ENCODE measurements at regions not wholly inside any gene's neighbourhood (a gene's known extent, or its start where the extent isn't known, plus 50 kb on each side); places are given as distances from the start of the nearest gene placed in this dataset.

DNA sequence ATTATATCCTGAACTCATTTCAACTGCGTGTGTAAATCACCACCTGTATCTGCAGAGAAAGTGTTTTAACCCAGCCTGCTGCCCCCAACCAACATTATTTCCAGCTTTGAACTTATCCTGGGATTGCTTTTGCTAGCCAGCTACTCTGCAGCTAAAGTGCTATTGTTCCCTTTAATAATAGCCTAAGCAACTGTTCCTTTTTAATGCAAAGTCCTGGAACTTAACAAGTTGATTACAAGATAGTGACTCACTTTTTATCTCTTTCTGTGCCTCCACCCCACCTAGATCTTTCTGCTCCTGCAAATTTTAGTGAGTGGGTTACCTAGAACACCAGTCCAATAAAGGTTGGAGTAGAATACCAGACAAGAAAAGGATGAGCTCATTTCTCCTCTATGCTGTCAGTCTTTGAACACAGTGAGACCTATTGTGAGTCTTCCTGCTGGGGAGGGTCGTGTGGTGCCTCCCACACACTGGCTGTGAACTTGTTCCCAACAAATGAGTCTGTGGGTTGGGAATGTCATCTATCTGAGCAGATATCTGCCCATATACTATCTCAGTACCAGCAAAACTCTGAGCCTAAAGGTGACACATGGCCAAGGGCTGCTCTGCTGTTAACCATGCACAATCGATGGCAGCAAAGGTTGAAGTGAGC is 137.7 kb downstream of the FAM204A start:
- H4K20me1 ChIP-seq (ENCODE audit: control insufficient read depth, extremely low read depth, insufficient read depth, low read length) = no peaks in the 10 kb centered on the region
- no peak overlapping the region for H3K4me3 ChIP-seq (ENCODE audit: control insufficient read depth in 2 of 3, extremely low read depth in 1 of 3, insufficient read depth in 2 of 3, low read depth in 1 of 3, low read length in 3 of 3)
- H3K4me2 ChIP-seq (ENCODE audit: control insufficient read depth, extremely low read depth, insufficient read depth, low read depth, low read length) = no peak overlapping the region
- TF ChIP-seq, protein P1, sequence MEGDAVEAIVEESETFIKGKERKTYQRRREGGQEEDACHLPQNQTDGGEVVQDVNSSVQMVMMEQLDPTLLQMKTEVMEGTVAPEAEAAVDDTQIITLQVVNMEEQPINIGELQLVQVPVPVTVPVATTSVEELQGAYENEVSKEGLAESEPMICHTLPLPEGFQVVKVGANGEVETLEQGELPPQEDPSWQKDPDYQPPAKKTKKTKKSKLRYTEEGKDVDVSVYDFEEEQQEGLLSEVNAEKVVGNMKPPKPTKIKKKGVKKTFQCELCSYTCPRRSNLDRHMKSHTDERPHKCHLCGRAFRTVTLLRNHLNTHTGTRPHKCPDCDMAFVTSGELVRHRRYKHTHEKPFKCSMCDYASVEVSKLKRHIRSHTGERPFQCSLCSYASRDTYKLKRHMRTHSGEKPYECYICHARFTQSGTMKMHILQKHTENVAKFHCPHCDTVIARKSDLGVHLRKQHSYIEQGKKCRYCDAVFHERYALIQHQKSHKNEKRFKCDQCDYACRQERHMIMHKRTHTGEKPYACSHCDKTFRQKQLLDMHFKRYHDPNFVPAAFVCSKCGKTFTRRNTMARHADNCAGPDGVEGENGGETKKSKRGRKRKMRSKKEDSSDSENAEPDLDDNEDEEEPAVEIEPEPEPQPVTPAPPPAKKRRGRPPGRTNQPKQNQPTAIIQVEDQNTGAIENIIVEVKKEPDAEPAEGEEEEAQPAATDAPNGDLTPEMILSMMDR (optimal IDR thresholded peaks at IDR 0.05 in 1 of 3, IDR thresholded peaks at IDR 0.05 in 1 of 3, conservative IDR thresholded peaks at IDR 0.05 in 1 of 3; ENCODE audit: extremely low read depth in 1 of 3, insufficient read depth in 2 of 3, low read length in 3 of 3) = no peak
- no peak for TF ChIP-seq EZH2 (IDR thresholded peaks at IDR 0.05; ENCODE audit: low read length)
- no peak overlapping the region for H2AFZ ChIP-seq (ENCODE audit: control insufficient read depth, low read length)
- DNase-seq (ENCODE audit: low read depth, low spot score) (no peak), FAIRE-seq (no peak)
- H3K27me3 ChIP-seq (ENCODE audit: control insufficient read depth, extremely low read depth, insufficient read depth, low read length) = no peaks in the 10 kb centered on the region
- H3K79me2 ChIP-seq (ENCODE audit: control insufficient read depth, insufficient read depth, low read length) = no peaks in the 10 kb centered on the region
- no peaks in the 10 kb centered on the region for H3K9me1 ChIP-seq (ENCODE audit: control insufficient read depth, extremely low read depth, insufficient read depth, low read length)
- H3K9me3 ChIP-seq (ENCODE audit: control insufficient read depth, low read depth, low read length) = no peaks in the 10 kb centered on the region
- H3K36me3 ChIP-seq (ENCODE audit: control insufficient read depth in 2 of 2, extremely low read depth in 1 of 2, insufficient read depth in 2 of 2, low read length in 2 of 2) = no peaks in the 10 kb centered on the region
- no peak overlapping the region for H3K9ac ChIP-seq (ENCODE audit: control insufficient read depth, extremely low read depth, insufficient read depth, low read length)
- no peak overlapping the region for H3K27ac ChIP-seq (ENCODE audit: control insufficient read depth, insufficient read depth, low read length)
- H3K4me1 ChIP-seq (ENCODE audit: control insufficient read depth, extremely low read depth, insufficient read depth, low read length) = no peaks in the 10 kb centered on the region
- dilution Hi-C loops (cut with MboI; ENCODE audit: extremely low pct_ligation_motif_present, low sequenced_read_pairs) = no loop called here

DNA sequence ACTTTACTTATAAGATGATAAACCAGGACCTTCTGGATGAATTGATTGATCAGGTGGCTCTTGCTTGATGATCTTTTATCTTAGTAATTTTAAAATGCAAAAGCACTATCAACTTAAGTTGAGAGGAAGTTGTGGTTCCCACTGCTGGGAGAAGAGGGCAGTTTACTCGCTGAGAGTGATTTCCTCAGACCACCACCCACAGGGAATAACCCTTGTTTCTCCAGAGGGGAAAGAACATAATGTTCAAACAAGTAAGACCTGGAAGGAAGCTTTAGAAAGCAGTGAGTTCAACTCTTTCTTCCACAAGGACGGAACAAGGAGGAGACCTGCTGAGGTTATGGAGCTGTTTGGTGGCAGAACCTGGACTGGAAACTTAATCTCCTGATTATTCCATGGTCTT is 138.7 kb downstream of the FAM204A start:
- H3K9me3 ChIP-seq (ENCODE audit: control insufficient read depth, low read depth, low read length) = no peaks in the 10 kb centered on the region
- H3K27ac ChIP-seq (ENCODE audit: control insufficient read depth, insufficient read depth, low read length) = no peak overlapping the region
- H3K27me3 ChIP-seq (ENCODE audit: control insufficient read depth, extremely low read depth, insufficient read depth, low read length) = no peaks in the 10 kb centered on the region
- dilution Hi-C loops (cut with MboI; ENCODE audit: extremely low pct_ligation_motif_present, low sequenced_read_pairs) = no loop called here
- H3K4me2 ChIP-seq (ENCODE audit: control insufficient read depth, extremely low read depth, insufficient read depth, low read depth, low read length) = no peak overlapping the region
- no peaks in the 10 kb centered on the region for H3K36me3 ChIP-seq (ENCODE audit: control insufficient read depth in 2 of 2, extremely low read depth in 1 of 2, insufficient read depth in 2 of 2, low read length in 2 of 2)
- no peaks in the 10 kb centered on the region for H3K79me2 ChIP-seq (ENCODE audit: control insufficient read depth, insufficient read depth, low read length)
- H3K4me1 ChIP-seq (ENCODE audit: control insufficient read depth, extremely low read depth, insufficient read depth, low read length) = no peaks in the 10 kb centered on the region
- H3K9ac ChIP-seq (ENCODE audit: control insufficient read depth, extremely low read depth, insufficient read depth, low read length) = no peak overlapping the region
- no peaks in the 10 kb centered on the region for H4K20me1 ChIP-seq (ENCODE audit: control insufficient read depth, extremely low read depth, insufficient read depth, low read length)
- no peak overlapping the region for H3K4me3 ChIP-seq (ENCODE audit: control insufficient read depth in 2 of 3, extremely low read depth in 1 of 3, insufficient read depth in 2 of 3, low read depth in 1 of 3, low read length in 3 of 3)
- H2AFZ ChIP-seq (ENCODE audit: control insufficient read depth, low read length) = no peak overlapping the region
- FAIRE-seq = no peak
- DNase-seq (ENCODE audit: low read depth, low spot score) = no peak
- no peaks in the 10 kb centered on the region for H3K9me1 ChIP-seq (ENCODE audit: control insufficient read depth, extremely low read depth, insufficient read depth, low read length)
- no peak for TF ChIP-seq EZH2 (IDR thresholded peaks at IDR 0.05; ENCODE audit: low read length)
- TF ChIP-seq, protein P1 (optimal IDR thresholded peaks at IDR 0.05 in 1 of 3, IDR thresholded peaks at IDR 0.05 in 1 of 3, conservative IDR thresholded peaks at IDR 0.05 in 1 of 3; ENCODE audit: extremely low read depth in 1 of 3, insufficient read depth in 2 of 3, low read length in 3 of 3) = no peak

Data from keratinocyte (primary cell).